Activated T-helper 17 cell treated with anti-CD3 and anti-CD28 coated beads, Interleukin-2, amount 50 U/mL, for 72 hours (primary cell): ENCODE measurements at regions not wholly inside any gene's neighbourhood (a gene's known extent, or its start where the extent isn't known, plus 50 kb on each side); places are given as distances from the start of the nearest gene placed in this dataset.
"Not testable (repeated sequence)": the region's sequence is repeated elsewhere in the genome, so short reads cannot be mapped to it uniquely, and the experiment has no call there.

Source experiments
- ATAC-seq: fragments of 150-1000 bp; cut with Tn5 transposase; replicated peaks from 2 replicates; pipeline ENCODE4 v1.10.0; 2021; ENCODE audit warnings: mild to moderate bottlenecking, moderate library complexity
- H3K27ac Mint-ChIP-seq: one replicate; pipeline ENCODE4 v1.8.0; 2022; ENCODE audit warnings: mixed read lengths
- H3K27me3 Mint-ChIP-seq: one replicate; pipeline ENCODE4 v1.8.0; 2022; ENCODE audit warnings: mixed read lengths
- H3K36me3 Mint-ChIP-seq: one replicate; pipeline ENCODE4 v1.8.0; 2022; ENCODE audit warnings: low read depth, mild to moderate bottlenecking, mixed read lengths
- H3K4me1 Mint-ChIP-seq: one replicate; pipeline ENCODE4 v1.8.0; 2022; ENCODE audit warnings: mixed read lengths
- H3K4me3 Mint-ChIP-seq: one replicate; pipeline ENCODE4 v1.8.0; 2022; ENCODE audit warnings: mild to moderate bottlenecking, mixed read lengths
- H3K9me3 Mint-ChIP-seq: one replicate; pipeline ENCODE4 v1.8.0; 2022; ENCODE audit warnings: mixed read lengths

- H3K4me3 Mint-ChIP-seq: no peak overlapping the region
Observed at GRCh38 chr4:174069848-174070330, 213.6 kb downstream of the FBXO8 start.

DNA sequence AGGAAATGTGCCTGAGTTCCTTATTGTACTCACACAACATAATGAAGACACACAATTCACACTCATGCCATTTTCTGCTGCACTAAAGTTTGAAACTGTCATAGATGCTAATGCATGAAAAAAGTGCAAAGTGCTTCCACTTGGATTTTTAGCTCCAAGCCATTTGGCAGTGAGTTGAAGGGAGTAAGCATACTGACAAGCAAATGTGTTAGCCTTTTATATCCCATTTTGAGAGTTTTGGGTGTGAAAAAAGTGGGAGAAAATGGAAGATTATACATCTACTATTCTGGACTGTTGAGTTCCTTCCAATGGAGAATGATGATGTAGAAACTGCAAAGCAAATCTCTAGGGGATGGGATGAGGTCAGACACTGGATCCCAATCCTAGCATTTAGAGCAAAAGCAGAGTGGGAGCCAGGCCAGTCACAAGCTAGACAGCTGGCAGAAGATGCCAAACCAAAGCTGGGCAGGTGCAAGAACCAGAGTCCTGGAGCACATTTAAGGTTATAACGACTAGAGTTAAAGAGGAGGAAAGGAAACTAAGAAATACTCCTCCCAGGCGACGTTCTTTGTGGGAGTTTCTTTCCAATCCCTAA, 216.8 kb downstream of the FBXO8 start:
- no peaks in the 10 kb centered on the region for H3K4me1 Mint-ChIP-seq
- peaks cover 21% of the 10 kb centered on the region for H3K27me3 Mint-ChIP-seq
- no peak overlapping the region for H3K4me3 Mint-ChIP-seq
- no peaks in the 10 kb centered on the region for H3K36me3 Mint-ChIP-seq
- no peak overlapping the region for H3K27ac Mint-ChIP-seq
- H3K9me3 Mint-ChIP-seq: no peaks in the 10 kb centered on the region
- no peak for ATAC-seq

More at GRCh38 chr4:174069848-174070330, 213.6 kb downstream of the FBXO8 start:
- Mint-ChIP-seq H3K4me1 (no peaks in the 10 kb centered on the region), H3K27me3 (peaks cover 21% of the 10 kb centered on the region), H3K36me3 (no peaks in the 10 kb centered on the region), H3K9me3 (no peaks in the 10 kb centered on the region), H3K27ac (no peak overlapping the region)
- ATAC-seq: no peak

DNA sequence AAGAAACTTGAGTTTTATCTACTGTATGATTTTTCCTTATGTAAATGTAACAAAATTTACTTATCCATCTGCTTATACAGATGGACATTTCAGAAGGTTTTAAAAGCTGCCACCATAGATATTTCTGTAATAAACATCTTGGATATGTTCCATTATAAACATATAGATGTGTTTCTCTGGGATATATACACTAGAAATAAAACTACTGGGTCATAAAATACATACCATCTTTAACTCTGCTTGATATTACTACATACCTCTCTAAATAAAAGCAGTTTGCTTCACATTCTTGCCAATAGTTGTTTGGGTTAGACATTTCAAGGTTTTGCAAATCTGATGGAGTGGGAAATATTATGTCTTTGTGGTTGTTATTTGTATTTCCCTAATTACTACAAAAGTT, 220.6 kb downstream of the FBXO8 start:
- peaks cover 11% of the 10 kb centered on the region for H3K27me3 Mint-ChIP-seq
- no peak overlapping the region for H3K27ac Mint-ChIP-seq
- no peaks in the 10 kb centered on the region for H3K36me3 Mint-ChIP-seq
- no peaks in the 10 kb centered on the region for H3K9me3 Mint-ChIP-seq
- no peak for ATAC-seq
- H3K4me3 Mint-ChIP-seq: no peak overlapping the region
- no peaks in the 10 kb centered on the region for H3K4me1 Mint-ChIP-seq

- peaks cover 4% of the 10 kb centered on the region for H3K27me3 Mint-ChIP-seq
- no peaks in the 10 kb centered on the region for H3K4me1 Mint-ChIP-seq
- no peak for ATAC-seq
- no peaks in the 10 kb centered on the region for H3K36me3 Mint-ChIP-seq
- H3K9me3 Mint-ChIP-seq: no peaks in the 10 kb centered on the region
- H3K27ac Mint-ChIP-seq: no peak overlapping the region
- no peak overlapping the region for H3K4me3 Mint-ChIP-seq
Observed at GRCh38 chr4:174061026-174061425, 222.4 kb downstream of the FBXO8 start.

- Mint-ChIP-seq H3K27ac (no peak overlapping the region), H3K36me3 (no peaks in the 10 kb centered on the region), H3K4me1 (no peaks in the 10 kb centered on the region), H3K9me3 (no peaks in the 10 kb centered on the region), H3K27me3 (no peaks in the 10 kb centered on the region), H3K4me3 (no peak overlapping the region)
- ATAC-seq: no peak
Observed at GRCh38 chr4:174058846-174059245, 224.6 kb downstream of the FBXO8 start.

DNA sequence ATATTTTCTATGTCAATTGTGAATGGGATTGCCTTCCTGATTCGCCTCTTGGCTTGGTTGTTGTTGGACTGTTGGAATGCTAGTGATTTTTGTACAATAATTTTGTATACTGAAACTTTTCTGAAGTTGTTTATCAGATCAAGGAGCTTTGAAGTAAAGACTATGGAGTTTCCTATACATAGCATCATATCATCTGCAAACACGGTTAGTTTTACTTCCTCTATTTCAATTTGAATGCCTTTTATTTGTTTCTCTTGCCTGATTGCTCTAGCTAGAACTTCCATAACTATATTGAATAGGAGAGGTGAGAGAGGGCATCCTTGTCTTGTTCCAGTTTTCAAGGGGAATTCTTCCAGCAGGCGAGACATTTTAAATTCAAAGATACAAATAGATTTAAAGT, 226.5 kb downstream of the FBXO8 start:
- H3K36me3 Mint-ChIP-seq: no peaks in the 10 kb centered on the region
- no peaks in the 10 kb centered on the region for H3K4me1 Mint-ChIP-seq
- no peak overlapping the region for H3K27ac Mint-ChIP-seq
- no peak overlapping the region for H3K4me3 Mint-ChIP-seq
- no peak for ATAC-seq
- H3K27me3 Mint-ChIP-seq: no peaks in the 10 kb centered on the region
- H3K9me3 Mint-ChIP-seq: no peaks in the 10 kb centered on the region

GRCh38 chr4:174055344-174055743, 228.1 kb downstream of the FBXO8 start:
- ATAC-seq: no peak
- H3K9me3 Mint-ChIP-seq: peaks cover 5% of the 10 kb centered on the region
- H3K4me1 Mint-ChIP-seq: no peaks in the 10 kb centered on the region
- H3K4me3 Mint-ChIP-seq: no peak overlapping the region
- H3K27me3 Mint-ChIP-seq: no peaks in the 10 kb centered on the region
- no peaks in the 10 kb centered on the region for H3K36me3 Mint-ChIP-seq
- no peak overlapping the region for H3K27ac Mint-ChIP-seq

GRCh38 chr4:174053895-174054294, 229.6 kb downstream of the FBXO8 start:
- no peaks in the 10 kb centered on the region for H3K27me3 Mint-ChIP-seq
- no peaks in the 10 kb centered on the region for H3K36me3 Mint-ChIP-seq
- H3K4me3 Mint-ChIP-seq: no peak overlapping the region
- H3K9me3 Mint-ChIP-seq: peaks cover 5% of the 10 kb centered on the region
- no peaks in the 10 kb centered on the region for H3K4me1 Mint-ChIP-seq
- H3K27ac Mint-ChIP-seq: no peak overlapping the region
- ATAC-seq: no peak

- no peak overlapping the region for H3K27ac Mint-ChIP-seq
- H3K4me1 Mint-ChIP-seq: no peaks in the 10 kb centered on the region
- H3K9me3 Mint-ChIP-seq: peaks cover 10% of the 10 kb centered on the region
- no peak for ATAC-seq
- H3K36me3 Mint-ChIP-seq: no peaks in the 10 kb centered on the region
- H3K4me3 Mint-ChIP-seq: no peak overlapping the region
- peaks cover 4% of the 10 kb centered on the region for H3K27me3 Mint-ChIP-seq
Observed at GRCh38 chr4:174047363-174047762, 236.1 kb downstream of the FBXO8 start.

GRCh38 chr4:174045829-174046228, 237.6 kb downstream of the FBXO8 start:
- not testable (repeated sequence) for H3K27ac Mint-ChIP-seq

DNA sequence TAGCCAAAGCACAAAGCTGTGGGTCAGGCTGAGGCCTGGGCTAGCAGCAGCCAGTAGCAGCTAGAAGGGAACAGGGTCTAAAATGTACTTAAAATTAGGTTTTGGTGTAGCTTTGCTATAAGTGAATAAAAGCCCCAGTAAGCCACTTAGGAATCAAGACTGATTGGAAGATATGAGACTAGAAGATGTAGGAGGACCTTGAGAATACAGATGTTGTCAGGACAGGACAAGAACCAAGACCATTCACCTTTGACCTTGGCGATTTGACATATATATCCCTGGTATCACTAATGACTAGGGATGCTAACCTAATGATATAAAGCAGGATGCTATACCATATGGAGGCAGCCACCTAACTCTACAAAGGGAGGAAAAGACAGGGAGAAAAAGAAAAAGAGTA, 238.1 kb downstream of the FBXO8 start:
- no peaks in the 10 kb centered on the region for H3K36me3 Mint-ChIP-seq
- H3K9me3 Mint-ChIP-seq: peaks cover 5% of the 10 kb centered on the region
- no peak overlapping the region for H3K4me3 Mint-ChIP-seq
- no peaks in the 10 kb centered on the region for H3K4me1 Mint-ChIP-seq
- H3K27ac Mint-ChIP-seq: no peak overlapping the region
- ATAC-seq: no peak
- H3K27me3 Mint-ChIP-seq: peaks cover 7% of the 10 kb centered on the region

More at GRCh38 chr4:174045829-174046228, 237.6 kb downstream of the FBXO8 start:
- not testable (repeated sequence) for H3K36me3 Mint-ChIP-seq, H3K4me1 Mint-ChIP-seq, H3K27me3 Mint-ChIP-seq, ATAC-seq, H3K4me3 Mint-ChIP-seq, H3K9me3 Mint-ChIP-seq

DNA sequence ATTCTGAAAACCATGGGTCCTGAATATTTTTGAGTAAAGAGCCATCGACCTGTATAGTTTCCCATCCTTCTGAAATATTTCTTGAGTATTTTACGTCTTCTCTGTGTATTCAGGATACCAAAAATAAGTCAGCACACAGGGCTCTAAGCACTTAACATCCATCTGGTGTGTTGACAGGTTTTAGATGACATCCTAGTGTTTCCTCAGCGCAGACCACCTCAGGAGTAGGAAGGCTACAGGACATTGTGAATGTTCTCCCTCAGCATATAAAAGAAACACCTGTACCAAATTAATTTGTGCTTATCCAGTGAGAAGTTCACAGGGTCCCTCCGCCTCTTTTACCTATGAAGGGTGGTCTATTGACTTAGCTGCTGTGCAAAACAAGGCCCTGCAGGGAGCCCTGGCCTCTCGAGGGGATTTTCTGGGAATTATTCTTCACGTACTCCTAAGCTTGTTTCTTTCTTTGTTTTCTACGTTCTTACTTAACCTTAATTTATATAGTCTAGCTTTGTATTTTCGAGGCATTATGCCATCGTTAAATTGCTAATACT, 241.8 kb downstream of the FBXO8 start:
- peaks cover 10% of the 10 kb centered on the region for H3K27me3 Mint-ChIP-seq
- ATAC-seq: no peak
- no peaks in the 10 kb centered on the region for H3K36me3 Mint-ChIP-seq
- H3K9me3 Mint-ChIP-seq: peaks cover 5% of the 10 kb centered on the region
- no peaks in the 10 kb centered on the region for H3K4me1 Mint-ChIP-seq
- no peak overlapping the region for H3K27ac Mint-ChIP-seq
- H3K4me3 Mint-ChIP-seq: no peak overlapping the region

DNA sequence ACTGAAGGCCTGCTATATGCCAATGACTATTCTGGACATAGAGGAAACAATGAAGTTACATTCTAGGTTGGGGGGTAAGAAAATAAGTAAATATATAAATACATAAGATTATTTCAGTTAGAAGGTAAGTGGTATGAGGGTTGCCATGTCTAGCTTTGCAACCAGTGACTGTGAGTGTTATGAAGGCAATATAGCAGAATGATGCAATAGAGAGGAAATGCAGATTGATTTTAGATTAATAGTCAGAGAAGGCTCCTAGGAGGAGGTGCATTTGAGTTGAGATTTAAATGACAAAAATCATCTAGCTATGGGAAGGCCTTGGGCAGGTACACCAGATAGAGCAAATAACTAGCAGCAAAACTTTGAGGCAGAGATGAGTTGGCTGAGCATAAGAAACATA, 243.2 kb downstream of the FBXO8 start:
- Mint-ChIP-seq H3K4me3 (no peak overlapping the region), H3K4me1 (no peaks in the 10 kb centered on the region), H3K36me3 (no peaks in the 10 kb centered on the region), H3K27me3 (peaks cover 10% of the 10 kb centered on the region), H3K27ac (no peak overlapping the region), H3K9me3 (peaks cover 2% of the 10 kb centered on the region)
- ATAC-seq: no peak

DNA sequence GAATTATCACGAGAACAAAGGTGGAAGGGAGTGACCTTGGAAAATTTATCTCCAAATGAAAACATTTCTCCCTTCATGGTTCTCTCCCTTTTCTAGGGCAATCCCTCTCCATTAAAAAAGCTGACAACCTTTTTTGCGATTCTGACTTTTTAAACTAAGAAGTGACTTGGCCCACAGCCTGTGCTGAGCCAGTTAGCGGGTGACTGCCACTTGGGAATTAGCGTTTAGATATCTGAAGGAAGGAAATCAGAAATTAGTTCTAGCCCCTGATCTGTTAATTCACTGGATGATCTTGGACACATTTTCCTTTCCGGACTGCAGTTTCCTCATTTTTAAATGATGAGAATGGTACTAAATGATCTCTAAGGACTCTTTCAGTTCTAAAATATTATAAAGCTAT, 245.0 kb downstream of the FBXO8 start:
- peaks cover 10% of the 10 kb centered on the region for H3K27me3 Mint-ChIP-seq
- H3K4me3 Mint-ChIP-seq: no peak overlapping the region
- H3K9me3 Mint-ChIP-seq: no peaks in the 10 kb centered on the region
- H3K4me1 Mint-ChIP-seq: no peaks in the 10 kb centered on the region
- ATAC-seq: no peak
- H3K27ac Mint-ChIP-seq: no peak overlapping the region
- no peaks in the 10 kb centered on the region for H3K36me3 Mint-ChIP-seq

DNA sequence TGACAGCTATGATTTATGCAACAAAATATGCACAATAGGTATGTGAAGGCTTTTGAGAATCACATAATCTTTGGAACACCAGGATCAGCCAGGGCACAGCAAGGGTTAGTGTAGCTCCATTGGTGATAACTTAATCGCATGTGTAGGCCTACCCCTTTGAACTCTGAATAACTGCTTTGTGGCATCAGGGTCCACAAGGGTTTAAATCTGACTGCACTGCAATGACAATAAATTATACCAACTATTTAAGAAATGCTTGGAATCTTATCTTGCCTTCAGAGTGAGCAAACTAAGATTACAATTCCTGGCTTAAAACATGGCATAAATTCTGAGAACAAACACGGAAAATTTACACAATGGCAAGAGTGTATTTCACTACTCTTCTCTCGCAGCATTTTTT, 245.8 kb downstream of the FBXO8 start:
- no peaks in the 10 kb centered on the region for H3K4me1 Mint-ChIP-seq
- no peak overlapping the region for H3K4me3 Mint-ChIP-seq
- H3K27me3 Mint-ChIP-seq: peaks cover 6% of the 10 kb centered on the region
- H3K36me3 Mint-ChIP-seq: no peaks in the 10 kb centered on the region
- ATAC-seq: no peak
- H3K9me3 Mint-ChIP-seq: no peaks in the 10 kb centered on the region
- no peak overlapping the region for H3K27ac Mint-ChIP-seq

GRCh38 chr4:174037049-174037448, 246.4 kb downstream of the FBXO8 start:
- ATAC-seq: no peak
- H3K4me1 Mint-ChIP-seq: no peaks in the 10 kb centered on the region
- no peak overlapping the region for H3K4me3 Mint-ChIP-seq
- no peaks in the 10 kb centered on the region for H3K36me3 Mint-ChIP-seq
- H3K27ac Mint-ChIP-seq: no peak overlapping the region
- H3K9me3 Mint-ChIP-seq: no peaks in the 10 kb centered on the region
- peaks cover 5% of the 10 kb centered on the region for H3K27me3 Mint-ChIP-seq
